ENCODE measurements at regions not wholly inside any gene's neighbourhood (a gene's known extent, or its start where the extent isn't known, plus 50 kb on each side); places are given as distances from the start of the nearest gene placed in this dataset.

GRCh38 chr5:123830575-123830974 is 318.6 kb downstream of the CSNK1G3 start:
- no peak for TF ChIP-seq CTCF (IDR thresholded peaks at IDR 0.05)
- DNase-seq (ENCODE audit: low spot score): no peak
- no peak for ATAC-seq (ENCODE audit: low FRiP score)

- ATAC-seq (ENCODE audit: low FRiP score) (no peak), DNase-seq (ENCODE audit: low spot score) (no peak)
- TF ChIP-seq CTCF (IDR thresholded peaks at IDR 0.05): no peak
Measured at GRCh38 chr5:123827811-123828210, 315.8 kb downstream of the CSNK1G3 start.

- no peak for TF ChIP-seq CTCF (IDR thresholded peaks at IDR 0.05)
- DNase-seq (ENCODE audit: low spot score) (no peak), ATAC-seq (ENCODE audit: low FRiP score) (no peak)
Measured at GRCh38 chr5:123819833-123820232, 307.9 kb downstream of the CSNK1G3 start.

- TF ChIP-seq CTCF (IDR thresholded peaks at IDR 0.05): no peak
- no peak for DNase-seq (ENCODE audit: low spot score)
- no peak for ATAC-seq (ENCODE audit: low FRiP score)
Measured at GRCh38 chr5:123819386-123819785, 307.4 kb downstream of the CSNK1G3 start.

- TF ChIP-seq CTCF (IDR thresholded peaks at IDR 0.05): no peak
- no peak for DNase-seq (ENCODE audit: low spot score)
- ATAC-seq (ENCODE audit: low FRiP score): no peak
Measured at GRCh38 chr5:123817267-123817666, 305.3 kb downstream of the CSNK1G3 start.

- no peak for ATAC-seq (ENCODE audit: low FRiP score)
- no peak for TF ChIP-seq CTCF (IDR thresholded peaks at IDR 0.05)
- no peak for DNase-seq (ENCODE audit: low spot score)
Measured at GRCh38 chr5:123814801-123815470, 303.0 kb downstream of the CSNK1G3 start.

- no peak for ATAC-seq (ENCODE audit: low FRiP score)
Measured at GRCh38 chr5:123813937-123814624, 302.1 kb downstream of the CSNK1G3 start.

More at GRCh38 chr5:123813937-123814624, 302.1 kb downstream of the CSNK1G3 start:
- no peak for DNase-seq (ENCODE audit: low spot score)
- no peak for TF ChIP-seq CTCF (IDR thresholded peaks at IDR 0.05)

Measured in omental fat pad (tissue), 3 donors.